ENCODE measurements at regions not wholly inside any gene's neighbourhood (a gene's known extent, or its start where the extent isn't known, plus 50 kb on each side); places are given as distances from the start of the nearest gene placed in this dataset.
"Not testable (repeated sequence)": the region's sequence is repeated elsewhere in the genome, so short reads cannot be mapped to it uniquely, and the experiment has no call there.

DNA sequence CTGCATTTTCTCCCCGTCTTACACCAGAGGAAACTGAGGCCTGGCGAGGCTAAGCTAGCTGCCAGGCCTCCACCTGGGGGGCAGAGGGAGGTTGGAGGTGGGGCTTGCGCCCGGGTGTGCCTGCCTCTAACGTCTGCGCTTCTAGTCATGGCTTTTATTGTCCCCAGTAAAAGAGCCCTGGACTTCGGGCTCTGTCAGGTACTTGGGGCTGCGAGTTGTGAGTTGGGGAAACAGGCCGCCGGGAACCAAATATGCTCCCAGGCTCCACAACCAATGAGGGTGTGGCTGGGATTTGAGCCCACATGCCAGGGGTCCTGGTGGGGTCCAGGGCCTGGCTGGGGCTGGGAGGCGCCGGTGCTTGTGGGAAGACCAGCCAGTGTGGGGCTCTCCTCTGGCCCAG is 57.4 kb upstream of the NOTCH1 start (continued):
- TF ChIP-seq, protein P1, sequence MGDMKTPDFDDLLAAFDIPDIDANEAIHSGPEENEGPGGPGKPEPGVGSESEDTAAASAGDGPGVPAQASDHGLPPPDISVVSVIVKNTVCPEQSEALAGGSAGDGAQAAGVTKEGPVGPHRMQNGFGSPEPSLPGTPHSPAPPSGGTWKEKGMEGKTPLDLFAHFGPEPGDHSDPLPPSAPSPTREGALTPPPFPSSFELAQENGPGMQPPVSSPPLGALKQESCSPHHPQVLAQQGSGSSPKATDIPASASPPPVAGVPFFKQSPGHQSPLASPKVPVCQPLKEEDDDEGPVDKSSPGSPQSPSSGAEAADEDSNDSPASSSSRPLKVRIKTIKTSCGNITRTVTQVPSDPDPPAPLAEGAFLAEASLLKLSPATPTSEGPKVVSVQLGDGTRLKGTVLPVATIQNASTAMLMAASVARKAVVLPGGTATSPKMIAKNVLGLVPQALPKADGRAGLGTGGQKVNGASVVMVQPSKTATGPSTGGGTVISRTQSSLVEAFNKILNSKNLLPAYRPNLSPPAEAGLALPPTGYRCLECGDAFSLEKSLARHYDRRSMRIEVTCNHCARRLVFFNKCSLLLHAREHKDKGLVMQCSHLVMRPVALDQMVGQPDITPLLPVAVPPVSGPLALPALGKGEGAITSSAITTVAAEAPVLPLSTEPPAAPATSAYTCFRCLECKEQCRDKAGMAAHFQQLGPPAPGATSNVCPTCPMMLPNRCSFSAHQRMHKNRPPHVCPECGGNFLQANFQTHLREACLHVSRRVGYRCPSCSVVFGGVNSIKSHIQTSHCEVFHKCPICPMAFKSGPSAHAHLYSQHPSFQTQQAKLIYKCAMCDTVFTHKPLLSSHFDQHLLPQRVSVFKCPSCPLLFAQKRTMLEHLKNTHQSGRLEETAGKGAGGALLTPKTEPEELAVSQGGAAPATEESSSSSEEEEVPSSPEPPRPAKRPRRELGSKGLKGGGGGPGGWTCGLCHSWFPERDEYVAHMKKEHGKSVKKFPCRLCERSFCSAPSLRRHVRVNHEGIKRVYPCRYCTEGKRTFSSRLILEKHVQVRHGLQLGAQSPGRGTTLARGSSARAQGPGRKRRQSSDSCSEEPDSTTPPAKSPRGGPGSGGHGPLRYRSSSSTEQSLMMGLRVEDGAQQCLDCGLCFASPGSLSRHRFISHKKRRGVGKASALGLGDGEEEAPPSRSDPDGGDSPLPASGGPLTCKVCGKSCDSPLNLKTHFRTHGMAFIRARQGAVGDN (IDR thresholded peaks at IDR 0.05): no peak
- TF ChIP-seq NR2F1 (conservative IDR thresholded peaks at IDR 0.05): no peak

DNA sequence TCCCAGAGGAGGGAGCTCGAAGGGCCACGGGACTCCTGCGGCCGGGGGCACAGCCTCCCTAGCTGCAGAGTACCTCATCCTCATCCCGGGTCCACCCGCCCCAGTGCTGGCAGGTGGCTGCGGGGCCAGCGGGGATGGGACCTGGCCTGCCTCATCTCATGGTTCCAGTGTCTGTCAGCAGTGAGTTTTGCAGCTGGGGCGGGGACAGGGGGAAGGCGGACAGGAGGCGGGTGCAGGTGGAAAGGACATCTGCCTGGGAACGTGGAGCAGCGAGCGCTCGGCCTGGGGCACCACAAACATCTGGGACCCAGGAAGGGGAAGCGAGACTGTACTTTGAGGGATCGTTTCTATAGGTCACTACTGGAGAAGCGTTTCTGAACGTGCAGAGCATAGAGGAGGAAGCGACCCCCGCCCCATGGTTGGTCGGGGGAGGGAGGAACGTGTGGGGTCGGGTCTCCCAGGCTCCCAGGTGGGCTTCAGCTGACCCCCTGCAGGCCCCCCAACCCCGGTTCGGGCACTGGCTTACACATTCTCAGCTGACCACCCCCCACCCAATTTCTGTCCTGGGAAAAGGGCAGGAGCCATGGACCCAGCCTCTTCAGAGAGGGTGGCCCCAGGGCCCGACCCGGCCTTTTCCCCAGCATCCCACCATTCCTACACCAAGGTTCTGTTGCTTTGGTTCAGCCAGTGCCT is 56.5 kb upstream of the NOTCH1 start:
- in situ Hi-C loops (cut with MboI) (no loop called here), intact Hi-C loops (cut with micrococcal nuclease; ENCODE audit: unreplicated experiment) (no loop called here)
- no peak overlapping the region for H3K4me2 ChIP-seq (ENCODE audit: control insufficient read depth, insufficient read depth)
- no peak for FAIRE-seq
- ChIA-PET POLR2A (no interaction called here), SMC1A (ENCODE audit: uncharacterized antibody, unreplicated experiment) (no interaction called here), CTCF (no interaction called here), RAD21 (ENCODE audit: unreplicated experiment) (interaction anchor here (1.4 kb wide), 1 partner anchor 69 kb away, joined by 3 read pairs; no protein-coding TSS in a partner anchor)
- no TSS peak for BruUV-seq (replicated peaks)
- H2AFZ ChIP-seq (ENCODE audit: control insufficient read depth, low read depth, low read length): no peak overlapping the region
- H3K4me1 ChIP-seq (ENCODE audit: control insufficient read depth, insufficient read depth, low read length): no peaks in the 10 kb centered on the region
- no peaks in the 10 kb centered on the region for H3K9me3 ChIP-seq (replicated peaks; ENCODE audit: control insufficient read depth, insufficient read depth, low read length)
- TF ChIP-seq TBL1XR1 (IDR thresholded peaks at IDR 0.05; ENCODE audit: low read depth, low read length) (no peak), CHD4 (IDR thresholded peaks at IDR 0.05) (no peak)
- H3K27me3 ChIP-seq (replicated peaks in 1 of 2; ENCODE audit: control insufficient read depth in 2 of 2, insufficient read depth in 2 of 2, low read length in 1 of 2): peaks cover 0 to 2% of the 10 kb centered on the region in 2 experiments; a peak in 2 of 4 replicates
- no peak overlapping the region for H3K27ac ChIP-seq (ENCODE audit: control insufficient read depth, insufficient read depth)
- H3K36me3 ChIP-seq (ENCODE audit: control insufficient read depth in 2 of 2, insufficient read depth in 2 of 2, low read length in 1 of 2): no peaks in the 10 kb centered on the region
- H3K79me2 ChIP-seq (ENCODE audit: control insufficient read depth, insufficient read depth, low read length): no peaks in the 10 kb centered on the region
- ATAC-seq: peak; percentile 20; the same call in 2 of the 3 replicates
- H3K4me3 ChIP-seq: no peak overlapping the region
- DNase-seq (ENCODE audit: low read depth, low spot score): no peak
- 21% methylated on average over 20 of the region's 28 CpGs for WGBS (ENCODE audit: insufficient coverage, insufficient replicate concordance, low lambda C conversion rate, missing lambda C conversion rate)
- no peaks in the 10 kb centered on the region for H4K20me1 ChIP-seq (ENCODE audit: control insufficient read depth, insufficient read depth)
- H3K9ac ChIP-seq (ENCODE audit: control insufficient read depth, insufficient read depth, low read length): no peak overlapping the region

DNA sequence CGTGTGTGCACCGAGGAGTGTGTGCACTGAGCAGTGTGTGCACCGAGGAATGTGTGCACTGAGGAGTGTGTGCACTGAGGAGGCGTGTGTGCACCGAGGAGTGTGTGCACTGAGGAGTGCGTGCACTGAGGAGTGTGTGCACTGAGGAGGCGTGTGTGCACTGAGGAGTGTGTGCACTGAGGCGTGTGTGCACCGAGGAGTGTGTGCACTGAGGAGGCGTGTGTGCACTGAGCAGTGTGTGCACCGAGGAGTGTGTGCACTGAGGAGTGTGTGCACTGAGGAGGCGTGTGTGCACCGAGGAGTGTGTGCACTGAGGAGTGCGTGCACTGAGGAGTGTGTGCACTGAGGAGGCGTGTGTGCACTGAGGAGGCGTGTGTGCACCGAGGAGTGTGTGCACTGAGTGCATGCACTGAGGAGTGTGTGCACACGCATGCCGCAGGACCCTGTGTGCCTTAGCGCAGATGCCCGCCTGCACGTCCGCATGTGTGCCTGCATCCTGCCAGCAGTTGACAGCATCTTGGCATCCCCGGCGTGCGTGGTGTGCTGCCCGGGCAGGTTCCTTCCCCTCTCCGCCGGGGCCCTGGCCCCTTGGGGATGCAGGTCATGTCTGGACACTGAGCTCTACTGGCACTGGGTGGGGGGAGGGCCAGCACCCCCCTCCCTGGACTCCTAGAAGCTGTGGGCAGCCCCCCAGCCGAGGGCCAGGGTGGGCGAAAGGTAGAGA is 55.6 kb upstream of the NOTCH1 start:
- RAD21 ChIA-PET (ENCODE audit: unreplicated experiment); H3K36me3 ChIP-seq (ENCODE audit: control insufficient read depth in 2 of 2, insufficient read depth in 2 of 2, low read length in 1 of 2); H3K79me2 ChIP-seq (ENCODE audit: control insufficient read depth, insufficient read depth, low read length); H3K4me2 ChIP-seq (ENCODE audit: control insufficient read depth, insufficient read depth); CTCF ChIA-PET; H3K27me3 ChIP-seq (replicated peaks in 1 of 2; ENCODE audit: control insufficient read depth in 2 of 2, insufficient read depth in 2 of 2, low read length in 1 of 2); DNase-seq (ENCODE audit: low read depth, low spot score); POLR2A ChIA-PET; H3K9ac ChIP-seq (ENCODE audit: control insufficient read depth, insufficient read depth, low read length); in situ Hi-C loops (cut with MboI); H4K20me1 ChIP-seq (ENCODE audit: control insufficient read depth, insufficient read depth); H3K9me3 ChIP-seq (replicated peaks; ENCODE audit: control insufficient read depth, insufficient read depth, low read length); FAIRE-seq; H3K4me1 ChIP-seq (ENCODE audit: control insufficient read depth, insufficient read depth, low read length); H2AFZ ChIP-seq (ENCODE audit: control insufficient read depth, low read depth, low read length); BruUV-seq (replicated peaks); SMC1A ChIA-PET (ENCODE audit: uncharacterized antibody, unreplicated experiment); intact Hi-C loops (cut with micrococcal nuclease; ENCODE audit: unreplicated experiment); H3K4me3 ChIP-seq; H3K27ac ChIP-seq (ENCODE audit: control insufficient read depth, insufficient read depth); ATAC-seq: not testable (repeated sequence)
- WGBS (ENCODE audit: insufficient coverage, insufficient replicate concordance, low lambda C conversion rate, missing lambda C conversion rate): 37% methylated on average over 21 of the region's 31 CpGs
